GM18873 (cell line): ENCODE measurements at regions not wholly inside any gene's neighbourhood (a gene's known extent, or its start where the extent isn't known, plus 50 kb on each side); places are given as distances from the start of the nearest gene placed in this dataset.
A peak's percentile ranks its signal among the peaks of the same experiment; 100 is the strongest.

ENCODE experiments used
- ATAC-seq: cut with Tn5 transposase; IDR thresholded peaks from one replicate; pipeline ENCODE4 v1.9.1; 2021; ENCODE audit warnings: mild to moderate bottlenecking, moderate library complexity, moderate number of reproducible peaks; ENCODE audit not compliant: unreplicated experiment, low FRiP score

GRCh38 chr17:77320044-77320440 is 179.3 kb downstream of the SEC14L1 start:
- no peak for ATAC-seq

GRCh38 chr17:77320485-77321256 is 179.9 kb downstream of the SEC14L1 start:
- ATAC-seq: no peak

- no peak for ATAC-seq
Observed at GRCh38 chr17:77321649-77322513, 181.1 kb downstream of the SEC14L1 start.

- no peak for ATAC-seq
Observed at GRCh38 chr17:77322514-77323412, 182.0 kb downstream of the SEC14L1 start.

- no peak for ATAC-seq
Observed at GRCh38 chr17:77323413-77324171, 182.8 kb downstream of the SEC14L1 start.

GRCh38 chr17:77324227-77324626 is 183.5 kb downstream of the SEC14L1 start:
- no peak for ATAC-seq

GRCh38 chr17:77325577-77326075 is 184.9 kb downstream of the SEC14L1 start:
- ATAC-seq: peak; percentile 22

GRCh38 chr17:77326076-77326591 is 185.4 kb downstream of the SEC14L1 start:
- ATAC-seq: no peak

GRCh38 chr17:77326636-77327035 is 185.9 kb downstream of the SEC14L1 start:
- ATAC-seq: no peak

GRCh38 chr17:77327181-77327565 is 186.4 kb downstream of the SEC14L1 start:
- ATAC-seq: no peak

GRCh38 chr17:77327566-77328464 is 187.0 kb downstream of the SEC14L1 start:
- no peak for ATAC-seq

- no peak for ATAC-seq
Observed at GRCh38 chr17:77328823-77329740, 188.3 kb downstream of the SEC14L1 start.

GRCh38 chr17:77329741-77330531 is 189.2 kb downstream of the SEC14L1 start:
- no peak for ATAC-seq

GRCh38 chr17:77330602-77331081 is 189.9 kb downstream of the SEC14L1 start:
- no peak for ATAC-seq

GRCh38 chr17:77331301-77331864 is 190.6 kb downstream of the SEC14L1 start:
- ATAC-seq: peak; percentile 73
